Muscle layer of duodenum (tissue), 2 donors: ENCODE measurements at regions not wholly inside any gene's neighbourhood (a gene's known extent, or its start where the extent isn't known, plus 50 kb on each side); places are given as distances from the start of the nearest gene placed in this dataset.

ENCODE experiments used
- H3K27ac ChIP-seq: one replicate; pipeline ENCODE4 v1.7.0; 2013; ENCODE audit warnings: mild to moderate bottlenecking, low read length
- H3K27me3 ChIP-seq: one replicate; pipeline ENCODE4 v1.7.0; 2013; ENCODE audit warnings: low read depth, mild to moderate bottlenecking, control low read depth, low read length
- H3K36me3 ChIP-seq, 2 donors: one replicate each; pipeline ENCODE4 v1.7.0; 2013; ENCODE audit warnings: low read length in 2 of 2, control low read depth in 1 of 2, mild to moderate bottlenecking in 1 of 2; ENCODE audit not compliant: insufficient read depth in 2 of 2, control insufficient read depth in 1 of 2
- H3K4me1 ChIP-seq, 2 donors: one replicate each; pipeline ENCODE4 v1.7.0; 2013; ENCODE audit warnings: low read length in 2 of 2, mild to moderate bottlenecking in 2 of 2, control low read depth in 1 of 2, moderate library complexity in 1 of 2; ENCODE audit not compliant: insufficient read depth in 2 of 2, control insufficient read depth in 1 of 2
- H3K4me3 ChIP-seq, 2 donors: one replicate each; pipeline ENCODE4 v1.7.0; 2013; ENCODE audit warnings: low read length in 2 of 2, low read depth in 1 of 2, mild to moderate bottlenecking in 1 of 2
- H3K9me3 ChIP-seq, 2 donors: one replicate each; pipeline ENCODE4 v1.7.0; 2013; ENCODE audit warnings: low read length in 2 of 2, control low read depth in 1 of 2, mild to moderate bottlenecking in 1 of 2; ENCODE audit not compliant: control insufficient read depth in 1 of 2
- donor health status: healthy.

- Histone ChIP-seq H3K27ac (no peak overlapping the region), H3K36me3 (no peaks in the 10 kb centered on the region), H3K4me3 (no peak overlapping the region), H3K4me1 (no peaks in the 10 kb centered on the region), H3K9me3 (no peaks in the 10 kb centered on the region), H3K27me3 (no peaks in the 10 kb centered on the region)
Measured at GRCh38 chr11:90542092-90542491, 319.2 kb upstream of the CHORDC1 start.

GRCh38 chr11:90536301-90536700 lies 313.5 kb upstream of the CHORDC1 start:
- Histone ChIP-seq H3K9me3 (no peaks in the 10 kb centered on the region), H3K4me1 (no peaks in the 10 kb centered on the region), H3K27me3 (no peaks in the 10 kb centered on the region), H3K4me3 (no peak overlapping the region), H3K36me3 (no peaks in the 10 kb centered on the region), H3K27ac (no peak overlapping the region)

- Histone ChIP-seq H3K4me3 (no peak overlapping the region), H3K27me3 (no peaks in the 10 kb centered on the region), H3K4me1 (no peaks in the 10 kb centered on the region), H3K27ac (no peak overlapping the region), H3K36me3 (no peaks in the 10 kb centered on the region), H3K9me3 (no peaks in the 10 kb centered on the region)
Measured at GRCh38 chr11:90532125-90532524, 309.3 kb upstream of the CHORDC1 start.

GRCh38 chr11:90531001-90531400 lies 308.2 kb upstream of the CHORDC1 start:
- H3K4me3 ChIP-seq: no peak overlapping the region
- H3K36me3 ChIP-seq: no peaks in the 10 kb centered on the region
- no peaks in the 10 kb centered on the region for H3K27me3 ChIP-seq
- H3K4me1 ChIP-seq: no peaks in the 10 kb centered on the region
- H3K27ac ChIP-seq: no peak overlapping the region
- no peaks in the 10 kb centered on the region for H3K9me3 ChIP-seq

GRCh38 chr11:90525962-90526361 lies 303.1 kb upstream of the CHORDC1 start:
- Histone ChIP-seq H3K9me3 (no peaks in the 10 kb centered on the region), H3K27me3 (no peaks in the 10 kb centered on the region), H3K27ac (no peak overlapping the region), H3K4me3 (no peak overlapping the region), H3K4me1 (no peaks in the 10 kb centered on the region), H3K36me3 (no peaks in the 10 kb centered on the region)

GRCh38 chr11:90512846-90513245 lies 290.0 kb upstream of the CHORDC1 start:
- Histone ChIP-seq H3K27ac (no peak overlapping the region), H3K4me3 (no peak overlapping the region), H3K36me3 (no peaks in the 10 kb centered on the region), H3K4me1 (no peaks in the 10 kb centered on the region), H3K9me3 (no peaks in the 10 kb centered on the region), H3K27me3 (no peaks in the 10 kb centered on the region)

GRCh38 chr11:90510839-90511238 lies 288.0 kb upstream of the CHORDC1 start:
- no peak overlapping the region for H3K27ac ChIP-seq
- no peaks in the 10 kb centered on the region for H3K27me3 ChIP-seq
- H3K36me3 ChIP-seq: no peaks in the 10 kb centered on the region
- H3K4me1 ChIP-seq: no peaks in the 10 kb centered on the region
- no peak overlapping the region for H3K4me3 ChIP-seq
- H3K9me3 ChIP-seq: no peaks in the 10 kb centered on the region

- no peaks in the 10 kb centered on the region for H3K4me1 ChIP-seq
- H3K27ac ChIP-seq: no peak overlapping the region
- no peaks in the 10 kb centered on the region for H3K27me3 ChIP-seq
- no peak overlapping the region for H3K4me3 ChIP-seq
- H3K9me3 ChIP-seq: peaks cover 0 to 2% of the 10 kb centered on the region in 2 donors
- no peaks in the 10 kb centered on the region for H3K36me3 ChIP-seq
Measured at GRCh38 chr11:90500922-90501568, 278.2 kb upstream of the CHORDC1 start.

- Histone ChIP-seq H3K36me3 (no peaks in the 10 kb centered on the region), H3K27me3 (no peaks in the 10 kb centered on the region), H3K9me3 (peaks cover 0 to 2% of the 10 kb centered on the region in 2 donors), H3K27ac (no peak overlapping the region), H3K4me3 (no peak overlapping the region), H3K4me1 (no peaks in the 10 kb centered on the region)
Measured at GRCh38 chr11:90496722-90497121, 273.9 kb upstream of the CHORDC1 start.

- Histone ChIP-seq H3K9me3 (peaks cover 0 to 2% of the 10 kb centered on the region in 2 donors), H3K27ac (no peak overlapping the region), H3K27me3 (no peaks in the 10 kb centered on the region), H3K4me1 (no peaks in the 10 kb centered on the region), H3K36me3 (no peaks in the 10 kb centered on the region), H3K4me3 (no peak overlapping the region)
Measured at GRCh38 chr11:90493379-90493778, 270.5 kb upstream of the CHORDC1 start.

- Histone ChIP-seq H3K4me1 (no peaks in the 10 kb centered on the region), H3K27me3 (no peaks in the 10 kb centered on the region), H3K36me3 (no peaks in the 10 kb centered on the region), H3K4me3 (no peak overlapping the region), H3K27ac (no peak overlapping the region), H3K9me3 (no peaks in the 10 kb centered on the region)
Measured at GRCh38 chr11:90491466-90491865, 268.6 kb upstream of the CHORDC1 start.

GRCh38 chr11:90476442-90477007 lies 253.7 kb upstream of the CHORDC1 start:
- Histone ChIP-seq H3K27me3 (no peaks in the 10 kb centered on the region), H3K4me3 (no peak overlapping the region), H3K27ac (no peak overlapping the region), H3K9me3 (no peaks in the 10 kb centered on the region), H3K36me3 (no peaks in the 10 kb centered on the region), H3K4me1 (no peaks in the 10 kb centered on the region)
